Astrocyte (in vitro differentiated cells and primary cell): ENCODE measurements at regions not wholly inside any gene's neighbourhood (a gene's known extent, or its start where the extent isn't known, plus 50 kb on each side); places are given as distances from the start of the nearest gene placed in this dataset.

Experiments
- DNase-seq: peaks from one replicate; pipeline ENCODE4 v3.0.0-alpha.2; 2010; ENCODE audit warnings: low read depth
- FAIRE-seq: peaks from 2 replicates; lab custom pipeline; 2011; peaks lifted over from hg19 to GRCh38; lab: Jason Lieb, UNC
- H2AFZ ChIP-seq: 2 replicates; pipeline ENCODE4 v1.6.0; 2012; ENCODE audit warnings: low read depth, low read length, inconsistent platforms
- H3K27ac ChIP-seq: 2 replicates; pipeline ENCODE4 v1.5.1; 2011; ENCODE audit warnings: low read depth, low read length, inconsistent platforms
- H3K27me3 ChIP-seq: 2 replicates; pipeline ENCODE4 v1.6.0; 2011; ENCODE audit warnings: low read length, inconsistent platforms; ENCODE audit not compliant: insufficient read depth
- H3K36me3 ChIP-seq: 2 replicates; pipeline ENCODE4 v1.5.1; 2011; ENCODE audit warnings: low read length, inconsistent platforms; ENCODE audit not compliant: insufficient read depth
- H3K4me1 ChIP-seq: 2 replicates; pipeline ENCODE4 v1.5.1; 2011; ENCODE audit warnings: low read length, inconsistent platforms; ENCODE audit not compliant: insufficient read depth
- H3K4me2 ChIP-seq: 2 replicates; pipeline ENCODE4 v1.6.0; 2012; ENCODE audit warnings: low read length, inconsistent platforms
- H3K4me3 ChIP-seq: 2 replicates; pipeline ENCODE4 v1.5.1; 2011; ENCODE audit warnings: low read depth, mild to moderate bottlenecking, low read length, inconsistent platforms; ENCODE audit not compliant: insufficient read depth
- H3K79me2 ChIP-seq: 2 replicates; pipeline ENCODE4 v1.6.0; 2012; ENCODE audit warnings: mild to moderate bottlenecking, low read length, inconsistent platforms; ENCODE audit not compliant: insufficient read depth
- H3K9ac ChIP-seq: 2 replicates; pipeline ENCODE4 v1.6.0; 2012; ENCODE audit warnings: mild to moderate bottlenecking, low read length, inconsistent platforms
- H3K9me3 ChIP-seq: 2 replicates; pipeline ENCODE4 v1.5.1; 2012; ENCODE audit warnings: low read depth, mild to moderate bottlenecking, low read length, inconsistent platforms; ENCODE audit not compliant: insufficient read depth
- H4K20me1 ChIP-seq: 2 replicates; pipeline ENCODE4 v1.6.0; 2012; ENCODE audit warnings: low read length, inconsistent platforms; ENCODE audit not compliant: insufficient read depth
- H3K27ac Mint-ChIP-seq: one replicate; pipeline ENCODE4 v1.8.0; 2021; ENCODE audit warnings: mild to moderate bottlenecking, mixed read lengths; ENCODE audit not compliant: unreplicated experiment
- H3K27me3 Mint-ChIP-seq: one replicate; pipeline ENCODE4 v1.8.0; 2021; ENCODE audit warnings: low read depth, mixed read lengths; ENCODE audit not compliant: unreplicated experiment
- H3K36me3 Mint-ChIP-seq: one replicate; pipeline ENCODE4 v1.8.0; 2021; ENCODE audit warnings: low read depth, mixed read lengths; ENCODE audit not compliant: unreplicated experiment
- H3K4me1 Mint-ChIP-seq: one replicate; pipeline ENCODE4 v1.8.0; 2021; ENCODE audit warnings: low read depth, mixed read lengths; ENCODE audit not compliant: unreplicated experiment
- H3K4me3 Mint-ChIP-seq: one replicate; pipeline ENCODE4 v1.8.0; 2021; ENCODE audit warnings: mild to moderate bottlenecking, moderate library complexity, mixed read lengths; ENCODE audit not compliant: unreplicated experiment
- H3K9me3 Mint-ChIP-seq: one replicate; pipeline ENCODE4 v1.8.0; 2021; ENCODE audit warnings: mild to moderate bottlenecking, mixed read lengths; ENCODE audit not compliant: unreplicated experiment
- EZH2 ChIP-seq: IDR thresholded peaks from 2 replicates; pipeline ENCODE4 v1.6.1; 2012; ENCODE audit warnings: mild to moderate bottlenecking, low read length, inconsistent platforms; ENCODE audit not compliant: insufficient read depth
- TF ChIP-seq, protein P1 (sequence below): IDR thresholded peaks from 2 replicates; pipeline ENCODE4 v1.5.1; 2011; ENCODE audit warnings: low read depth, mild to moderate bottlenecking, inconsistent platforms, low read length, moderate library complexity; ENCODE audit not compliant: insufficient read depth

DNA sequence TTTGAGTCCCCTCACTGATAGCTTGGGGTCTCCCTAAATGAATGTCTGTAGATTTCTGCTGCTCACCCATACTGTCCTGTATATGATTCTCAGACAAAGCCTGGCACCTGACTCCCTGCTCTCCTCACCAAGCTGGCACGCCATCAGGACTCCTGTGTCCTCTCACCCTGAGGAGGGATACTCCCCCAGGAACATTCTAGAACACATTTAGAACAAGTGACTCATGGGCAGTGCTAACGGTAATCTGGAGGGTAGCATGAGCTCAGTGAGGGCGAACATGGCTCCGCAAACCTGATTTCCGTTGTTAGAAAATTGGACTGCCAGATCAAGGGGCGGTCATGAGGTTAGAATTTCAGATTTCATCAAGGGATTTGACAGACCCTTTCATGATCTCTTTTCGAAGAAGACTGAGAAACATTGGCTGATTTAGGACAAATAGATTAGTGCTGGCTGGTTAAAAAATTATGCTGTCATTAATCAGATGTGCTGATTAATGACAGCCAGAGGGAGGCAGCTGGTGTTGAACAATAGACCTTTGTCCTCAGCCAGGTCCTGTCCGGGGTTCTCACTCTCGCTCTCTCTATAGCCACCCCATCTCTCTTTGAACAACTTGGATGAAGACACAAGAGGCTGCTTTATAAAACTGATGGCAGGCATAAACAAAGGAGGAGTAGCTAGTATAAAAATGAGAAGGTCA, 244.3 kb downstream of the PTTG2 start:
- Mint-ChIP-seq H3K36me3 (no peaks in the 10 kb centered on the region), H3K9me3 (peaks cover 4% of the 10 kb centered on the region), H3K27ac (no peak overlapping the region), H3K4me3 (no peak overlapping the region), H3K27me3 (no peaks in the 10 kb centered on the region), H3K4me1 (no peaks in the 10 kb centered on the region)
- FAIRE-seq, result no peak
- Histone ChIP-seq H3K27me3 (peaks cover 10% of the 10 kb centered on the region), H2AFZ (no peak overlapping the region), H3K4me2 (no peak overlapping the region), H3K79me2 (no peaks in the 10 kb centered on the region), H3K4me3 (no peak overlapping the region), H3K27ac (no peak overlapping the region), H3K9ac (no peak overlapping the region), H3K4me1 (no peaks in the 10 kb centered on the region), H3K9me3 (no peaks in the 10 kb centered on the region), H4K20me1 (no peaks in the 10 kb centered on the region), H3K36me3 (no peaks in the 10 kb centered on the region)
- no peak for DNase-seq
- TF ChIP-seq, protein P1, sequence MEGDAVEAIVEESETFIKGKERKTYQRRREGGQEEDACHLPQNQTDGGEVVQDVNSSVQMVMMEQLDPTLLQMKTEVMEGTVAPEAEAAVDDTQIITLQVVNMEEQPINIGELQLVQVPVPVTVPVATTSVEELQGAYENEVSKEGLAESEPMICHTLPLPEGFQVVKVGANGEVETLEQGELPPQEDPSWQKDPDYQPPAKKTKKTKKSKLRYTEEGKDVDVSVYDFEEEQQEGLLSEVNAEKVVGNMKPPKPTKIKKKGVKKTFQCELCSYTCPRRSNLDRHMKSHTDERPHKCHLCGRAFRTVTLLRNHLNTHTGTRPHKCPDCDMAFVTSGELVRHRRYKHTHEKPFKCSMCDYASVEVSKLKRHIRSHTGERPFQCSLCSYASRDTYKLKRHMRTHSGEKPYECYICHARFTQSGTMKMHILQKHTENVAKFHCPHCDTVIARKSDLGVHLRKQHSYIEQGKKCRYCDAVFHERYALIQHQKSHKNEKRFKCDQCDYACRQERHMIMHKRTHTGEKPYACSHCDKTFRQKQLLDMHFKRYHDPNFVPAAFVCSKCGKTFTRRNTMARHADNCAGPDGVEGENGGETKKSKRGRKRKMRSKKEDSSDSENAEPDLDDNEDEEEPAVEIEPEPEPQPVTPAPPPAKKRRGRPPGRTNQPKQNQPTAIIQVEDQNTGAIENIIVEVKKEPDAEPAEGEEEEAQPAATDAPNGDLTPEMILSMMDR, result no peak
- no peak for TF ChIP-seq EZH2

DNA sequence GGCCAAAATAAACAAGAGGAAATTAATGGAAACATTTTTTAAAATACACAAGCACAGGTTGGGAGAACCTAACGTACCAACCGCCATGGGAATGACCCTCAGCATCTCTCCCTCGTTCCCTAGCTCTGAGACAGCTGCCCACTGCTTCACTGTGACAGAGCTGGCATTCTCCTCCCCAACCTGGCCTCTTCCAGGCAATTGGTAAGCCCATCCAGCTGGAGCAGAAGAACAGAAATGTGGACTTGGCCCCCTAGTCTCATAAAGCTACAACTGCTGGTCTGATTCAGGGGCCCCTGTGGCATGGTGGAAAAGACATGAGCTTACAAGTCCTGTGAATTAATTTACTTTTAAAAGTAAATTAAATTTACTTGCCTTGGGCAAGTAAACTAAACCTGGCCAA, 245.1 kb downstream of the PTTG2 start:
- TF ChIP-seq, protein P1, result no peak
- TF ChIP-seq EZH2, result no peak
- Histone ChIP-seq H3K4me2 (no peak overlapping the region), H3K27ac (no peak overlapping the region), H3K27me3 (peaks cover 2% of the 10 kb centered on the region), H3K4me3 (no peak overlapping the region), H3K79me2 (no peaks in the 10 kb centered on the region), H4K20me1 (no peaks in the 10 kb centered on the region), H3K4me1 (peaks cover 2% of the 10 kb centered on the region), H2AFZ (no peak overlapping the region), H3K9me3 (no peaks in the 10 kb centered on the region), H3K36me3 (no peaks in the 10 kb centered on the region), H3K9ac (no peak overlapping the region)
- Mint-ChIP-seq H3K27me3 (no peaks in the 10 kb centered on the region), H3K4me3 (no peak overlapping the region), H3K36me3 (no peaks in the 10 kb centered on the region), H3K9me3 (peaks cover 6% of the 10 kb centered on the region), H3K4me1 (peaks cover 2% of the 10 kb centered on the region), H3K27ac (no peak overlapping the region)
- FAIRE-seq (no peak), DNase-seq (no peak)

DNA sequence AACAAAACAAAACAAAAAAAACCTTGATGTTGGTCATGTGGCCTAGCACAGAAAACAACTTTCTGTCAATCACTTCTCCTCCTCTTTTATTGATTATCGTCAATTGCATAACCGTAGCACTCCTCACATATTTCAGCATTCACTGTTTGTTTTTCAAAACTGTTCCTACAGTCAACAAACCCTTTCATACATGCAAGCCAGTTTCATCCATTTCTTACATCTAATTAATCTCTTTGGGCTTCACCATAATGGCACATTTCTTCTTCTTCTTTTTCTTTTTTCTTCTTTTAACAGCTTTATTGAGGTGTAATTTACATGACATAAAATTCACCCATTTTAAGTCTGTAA, 246.9 kb downstream of the PTTG2 start:
- no peaks in the 10 kb centered on the region for H3K9me3 ChIP-seq
- no peak overlapping the region for H3K27ac Mint-ChIP-seq
- H3K4me3 Mint-ChIP-seq, result no peak overlapping the region
- H4K20me1 ChIP-seq, result no peaks in the 10 kb centered on the region
- H3K27ac ChIP-seq, result no peak overlapping the region
- no peak overlapping the region for H3K4me3 ChIP-seq
- no peaks in the 10 kb centered on the region for H3K79me2 ChIP-seq
- no peaks in the 10 kb centered on the region for H3K36me3 ChIP-seq
- peaks cover 4% of the 10 kb centered on the region for H3K27me3 ChIP-seq
- FAIRE-seq, result no peak
- peaks cover 6% of the 10 kb centered on the region for H3K9me3 Mint-ChIP-seq
- no peak for DNase-seq
- no peaks in the 10 kb centered on the region for H3K27me3 Mint-ChIP-seq
- H3K4me1 Mint-ChIP-seq, result peaks cover 10% of the 10 kb centered on the region
- H3K4me1 ChIP-seq, result peaks cover 10% of the 10 kb centered on the region
- TF ChIP-seq, protein P1, result no peak
- no peak for TF ChIP-seq EZH2
- no peaks in the 10 kb centered on the region for H3K36me3 Mint-ChIP-seq
- no peak overlapping the region for H3K4me2 ChIP-seq
- H3K9ac ChIP-seq, result no peak overlapping the region
- H2AFZ ChIP-seq, result no peak overlapping the region
